NOMO-1 treated with DMSO at 0.1 percent for 48 hours (cell line): ENCODE measurements at regions not wholly inside any gene's neighbourhood (a gene's known extent, or its start where the extent isn't known, plus 50 kb on each side); places are given as distances from the start of the nearest gene placed in this dataset.

Source experiments
- DNase-seq: peaks from one replicate; lab custom pipeline; 2025; ENCODE audit not compliant: unreplicated experiment; lab: John Stamatoyannopoulos, UW

- peak; percentile 77 for DNase-seq
Observed at GRCh38 chr3:16048435-16049318, 125.8 kb upstream of the GALNT15 start.

DNA sequence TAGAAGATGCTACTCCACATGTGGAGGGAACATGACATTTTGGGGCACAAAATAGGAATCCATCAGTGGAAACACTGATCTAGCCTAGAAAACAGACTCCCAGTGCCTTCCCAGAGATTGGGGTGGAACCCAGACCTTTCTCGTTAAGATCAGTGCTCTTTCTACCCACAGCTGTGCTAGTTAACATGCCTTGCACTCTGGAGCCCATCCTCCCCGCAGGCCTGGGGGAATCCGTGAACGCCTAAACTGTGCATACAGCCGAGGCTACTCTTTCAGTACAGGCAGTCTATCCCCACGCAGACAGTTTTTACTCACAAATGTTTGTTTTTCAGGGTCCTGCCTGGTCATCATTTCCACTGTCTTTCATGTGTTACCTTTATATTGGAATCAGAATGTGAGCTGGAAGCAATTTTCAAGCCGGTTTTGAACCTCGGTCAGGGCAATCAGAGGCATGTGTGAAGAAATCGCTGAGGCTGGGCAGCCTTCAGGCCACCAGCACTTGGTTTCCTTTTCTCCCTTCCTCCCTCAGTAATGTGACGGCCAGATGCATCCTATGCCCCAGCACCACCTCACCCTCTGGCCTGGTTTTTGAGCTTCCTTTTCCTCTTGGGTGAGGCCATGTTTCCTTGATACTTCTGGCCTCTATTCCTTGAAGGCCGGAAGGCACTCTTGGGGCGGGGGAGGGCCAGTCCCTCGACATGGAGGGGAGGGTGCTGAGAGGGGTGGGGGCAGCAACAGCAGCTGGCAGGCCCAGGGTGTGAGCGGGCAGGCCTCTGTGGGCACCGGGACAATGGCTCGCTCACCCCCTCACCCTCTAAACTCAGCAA lies 123.6 kb upstream of the GALNT15 start:
- no peak for DNase-seq

GRCh38 chr3:16051691-16052090 lies 122.8 kb upstream of the GALNT15 start:
- DNase-seq = no peak

GRCh38 chr3:16052964-16053363 lies 121.5 kb upstream of the GALNT15 start:
- DNase-seq = no peak

GRCh38 chr3:16053794-16054193 lies 120.7 kb upstream of the GALNT15 start:
- DNase-seq = no peak

- DNase-seq = no peak
Observed at GRCh38 chr3:16055606-16056211, 118.8 kb upstream of the GALNT15 start.

- DNase-seq = no peak
Observed at GRCh38 chr3:16056217-16056616, 118.3 kb upstream of the GALNT15 start.

- DNase-seq = no peak
Observed at GRCh38 chr3:16058521-16058920, 116.0 kb upstream of the GALNT15 start.

- DNase-seq = no peak
Observed at GRCh38 chr3:16059081-16059537, 115.4 kb upstream of the GALNT15 start.

DNA sequence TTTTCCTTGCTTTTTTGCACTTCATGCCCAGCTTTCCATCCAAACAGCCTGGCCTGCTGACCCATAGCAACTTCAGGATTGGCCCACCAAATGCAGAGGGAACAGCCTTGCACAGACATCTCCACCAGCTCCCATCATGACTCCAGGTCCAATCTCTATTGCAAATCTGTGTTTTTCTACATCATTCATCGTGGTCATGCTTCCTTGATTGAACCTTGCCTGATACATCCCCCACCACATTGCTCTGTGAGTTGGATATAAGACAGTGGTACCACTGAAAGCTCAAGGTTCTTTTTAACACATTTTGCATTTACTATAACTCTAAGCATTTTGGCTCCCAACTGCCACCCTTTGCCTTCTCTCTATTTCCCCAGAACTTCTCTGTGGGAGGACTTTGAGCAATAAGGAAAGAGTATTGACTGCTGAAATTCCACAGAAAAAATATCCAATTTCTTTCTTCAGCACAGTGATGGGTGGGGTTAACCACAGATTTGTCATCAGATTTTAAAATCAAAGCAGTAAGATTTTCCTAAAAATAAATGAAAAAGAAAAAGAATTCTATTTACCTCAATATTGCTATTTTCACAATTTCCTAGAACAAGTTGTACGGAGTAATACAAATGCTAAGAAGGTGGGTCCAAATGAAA lies 114.6 kb upstream of the GALNT15 start:
- DNase-seq = no peak

GRCh38 chr3:16060358-16060852 lies 114.1 kb upstream of the GALNT15 start:
- no peak for DNase-seq

- DNase-seq = no peak
Observed at GRCh38 chr3:16060945-16061344, 113.5 kb upstream of the GALNT15 start.

DNA sequence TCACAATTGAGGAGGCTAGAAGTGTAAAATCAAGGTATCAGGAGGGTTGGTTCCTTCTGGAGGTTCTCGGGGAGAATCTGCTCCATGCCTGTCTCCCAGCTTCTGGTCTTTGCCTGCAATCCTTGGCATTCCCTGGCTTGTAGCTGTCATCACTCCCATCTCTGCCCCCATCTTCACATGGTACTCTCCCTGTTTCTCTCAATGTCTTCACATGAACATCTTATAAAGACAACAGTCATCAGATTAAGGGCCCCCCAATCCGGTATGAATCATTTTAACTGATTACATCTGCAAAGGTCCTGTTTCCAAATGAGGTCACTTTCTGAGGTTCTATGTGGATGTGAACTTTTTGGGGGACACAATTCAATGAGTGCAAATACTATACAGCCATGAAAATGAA lies 113.0 kb upstream of the GALNT15 start:
- no peak for DNase-seq

GRCh38 chr3:16063603-16064002 lies 110.9 kb upstream of the GALNT15 start:
- DNase-seq = no peak

DNA sequence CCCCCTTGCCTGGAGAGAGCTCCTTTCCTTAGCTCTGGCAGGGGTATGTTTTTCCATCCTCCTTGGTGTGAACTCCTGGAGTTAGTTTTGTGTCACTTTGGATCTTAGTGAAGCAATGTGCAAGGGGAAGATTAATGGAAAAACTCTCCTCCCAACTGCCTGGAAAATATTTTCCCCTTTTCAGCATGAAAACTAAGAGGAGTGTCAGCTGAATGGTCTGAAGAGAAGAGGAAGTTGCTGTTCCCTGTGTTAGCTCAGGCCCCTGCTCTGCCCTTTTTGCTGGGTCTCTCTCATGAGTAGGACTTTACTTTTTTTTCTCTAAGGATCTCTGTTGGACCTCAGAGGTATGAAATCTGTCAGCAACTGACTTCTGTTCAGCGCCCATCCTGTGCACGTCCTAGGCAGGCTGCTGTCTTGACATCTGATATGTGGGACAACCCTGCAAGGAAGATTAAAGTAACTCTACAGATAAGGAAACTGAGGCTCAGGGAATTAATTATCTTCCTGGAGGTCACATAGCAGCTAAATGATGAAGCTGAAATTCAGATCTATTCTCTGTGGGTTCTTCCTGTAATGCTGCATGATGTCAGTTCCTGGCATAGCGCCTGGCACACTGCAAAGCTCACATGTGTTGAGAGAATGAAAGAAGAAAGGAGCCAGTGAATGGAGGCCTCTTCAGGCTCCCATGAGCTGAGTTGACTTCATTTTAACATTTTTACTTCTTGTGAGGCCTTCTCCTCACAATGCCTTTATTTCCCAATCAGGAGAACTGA lies 109.7 kb upstream of the GALNT15 start:
- DNase-seq = no peak

DNA sequence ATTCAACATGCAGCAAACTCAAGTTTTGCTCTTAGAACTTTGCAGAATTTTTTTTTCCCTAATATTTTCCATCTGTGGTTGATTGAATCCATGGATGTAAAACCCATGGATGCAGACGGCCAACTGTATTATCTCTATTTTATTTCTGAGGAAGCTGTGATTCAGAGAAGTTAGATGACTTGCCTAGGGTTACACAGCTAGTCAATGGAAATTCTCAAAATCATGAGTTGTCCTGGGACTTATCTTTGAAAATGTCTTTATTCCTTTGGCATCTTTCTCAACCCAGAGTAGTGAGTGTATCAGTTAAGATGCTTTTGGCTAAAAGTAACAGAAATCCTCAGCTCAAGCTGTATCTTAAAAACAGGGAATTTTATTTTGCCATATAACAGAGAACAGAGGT lies 107.9 kb upstream of the GALNT15 start:
- DNase-seq = no peak

DNA sequence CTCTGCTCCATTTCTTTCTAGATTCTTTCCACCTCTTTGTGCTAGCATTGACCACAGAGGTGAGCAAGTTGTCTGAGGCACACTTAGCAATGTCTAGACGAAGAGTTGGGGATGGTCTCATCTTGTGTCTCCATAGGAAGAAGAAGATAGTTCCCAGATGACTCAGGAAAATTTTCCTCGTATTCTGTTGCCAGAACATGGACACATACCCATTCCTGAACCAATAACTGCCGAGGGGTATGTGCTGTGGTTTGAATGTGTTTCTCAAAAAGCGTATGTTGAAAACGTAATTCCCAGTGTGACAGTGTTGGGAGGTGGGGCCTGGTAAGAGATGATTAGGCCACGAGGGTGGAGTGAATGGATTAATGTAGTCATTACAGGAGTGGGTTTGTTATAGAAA lies 107.5 kb upstream of the GALNT15 start:
- no peak for DNase-seq

DNA sequence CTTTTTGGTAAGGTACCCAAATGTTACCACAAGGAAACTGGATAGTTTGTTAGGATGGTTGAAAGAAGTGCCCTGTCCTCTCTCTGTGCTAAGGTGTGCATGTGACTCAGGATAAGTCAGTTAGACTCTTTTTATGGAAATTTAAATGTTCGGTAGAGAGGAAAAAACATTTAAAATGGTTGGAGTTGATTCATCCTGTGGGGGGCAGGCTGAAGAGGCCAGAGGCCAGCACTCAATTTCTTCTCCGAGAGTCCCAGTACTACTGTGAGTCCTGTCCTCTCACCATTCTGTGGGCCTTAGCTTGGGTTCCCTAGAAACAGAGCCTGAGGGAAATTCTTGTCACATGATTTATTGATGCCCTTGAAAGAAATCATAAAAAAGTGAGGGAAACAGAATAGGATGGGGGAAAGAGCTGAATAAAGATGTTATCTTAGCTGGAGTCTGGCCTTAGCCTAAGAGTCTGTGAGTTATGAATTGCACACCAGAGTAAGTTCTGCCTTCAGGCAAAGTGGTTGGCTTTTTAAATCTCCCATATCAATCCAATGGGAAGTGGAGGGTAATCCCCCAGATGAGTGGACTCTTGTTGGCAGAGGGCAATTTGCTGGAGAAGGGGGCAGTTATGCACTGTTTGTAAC lies 106.5 kb upstream of the GALNT15 start:
- no peak for DNase-seq

GRCh38 chr3:16069149-16069922 lies 105.1 kb upstream of the GALNT15 start:
- DNase-seq = no peak
